Erythroblast (primary cell): ENCODE measurements at regions not wholly inside any gene's neighbourhood (a gene's known extent, or its start where the extent isn't known, plus 50 kb on each side); places are given as distances from the start of the nearest gene placed in this dataset.

Experiments used
- GATA1 ChIP-seq: IDR thresholded peaks from 2 replicates; pipeline ENCODE4 v1.6.1; 2011; ENCODE audit warnings: low read depth, mild to moderate bottlenecking, control low read depth, low read length, moderate library complexity
- POLR2A ChIP-seq: IDR thresholded peaks from 2 replicates; pipeline ENCODE4 v1.6.1; 2011; ENCODE audit warnings: mild to moderate bottlenecking, low read length

GRCh38 chr5:31122998-31123951 lies 70.2 kb upstream of the CDH6 start:
- TF ChIP-seq POLR2A (no peak), GATA1 (no peak)
